ENCODE measurements at regions not wholly inside any gene's neighbourhood (a gene's known extent, or its start where the extent isn't known, plus 50 kb on each side); places are given as distances from the start of the nearest gene placed in this dataset.

- TF ChIP-seq CTCF (conservative IDR thresholded peaks at IDR 0.05; ENCODE audit: low read length), result no peak
- TF ChIP-seq EZH2phosphoT487 (IDR thresholded peaks at IDR 0.05; ENCODE audit: borderline replicate concordance, low read depth, low read length), result no peak
These were observed 330.4 kb downstream of the ARL4A start for GRCh38 chr7:13017881-13018280.

Measured in OCI-LY7 (cell line).